Stimulated activated CD4-positive, alpha-beta T cell treated with anti-CD3 and anti-CD28 coated beads, Interleukin-12 subunit alpha, Interleukin-12 subunit beta, amount 100 ng/mL, for 48 hours (primary cell): ENCODE measurements at regions not wholly inside any gene's neighbourhood (a gene's known extent, or its start where the extent isn't known, plus 50 kb on each side); places are given as distances from the start of the nearest gene placed in this dataset.

ENCODE experiments used
- DNase-seq, 3 donors: peaks; one replicate each; pipeline ENCODE4 v3.0.0-alpha.2; 2020; ENCODE audit warnings: low read depth in 2 of 3, low spot score in 1 of 3

GRCh38 chr17:81345228-81346089 is 49.8 kb upstream of the BAHCC1 start:
- DNase-seq = peak; percentile 26 to 56 (median 28)
